HFFc6 (cell line): ENCODE measurements at regions not wholly inside any gene's neighbourhood (a gene's known extent, or its start where the extent isn't known, plus 50 kb on each side); places are given as distances from the start of the nearest gene placed in this dataset.

Experiments used
- DNase-seq: peaks from one replicate; pipeline ENCODE4 v3.0.0-alpha.2; 2018
- H3K27ac Mint-ChIP-seq: 2 replicates; pipeline ENCODE4 v1.8.0; 2020; ENCODE audit warnings: mild to moderate bottlenecking, mixed read lengths
- H3K27me3 Mint-ChIP-seq: 2 replicates; pipeline ENCODE4 v1.8.0; 2021; ENCODE audit warnings: mild to moderate bottlenecking, moderate library complexity, mixed read lengths; ENCODE audit not compliant: insufficient read depth
- H3K36me3 Mint-ChIP-seq: 2 replicates; pipeline ENCODE4 v1.8.0; 2021; ENCODE audit warnings: low read depth, mixed read lengths
- H3K4me1 Mint-ChIP-seq: 2 replicates; pipeline ENCODE4 v1.8.0; 2020; ENCODE audit warnings: low read depth, mixed read lengths
- H3K4me3 Mint-ChIP-seq: 2 replicates; pipeline ENCODE4 v1.8.0; 2020; ENCODE audit warnings: mild to moderate bottlenecking, moderate library complexity, mixed read lengths
- H3K9me3 Mint-ChIP-seq: 2 replicates; pipeline ENCODE4 v1.8.0; 2020; ENCODE audit warnings: mild to moderate bottlenecking, mixed read lengths
- TF ChIP-seq, protein P1 (sequence below): fragments of 200-600 bp; sonication (generic); IDR thresholded peaks from 2 replicates; pipeline ENCODE4 v1.5.0; 2021; ENCODE audit warnings: antibody characterized with exemption, mild to moderate bottlenecking

DNA sequence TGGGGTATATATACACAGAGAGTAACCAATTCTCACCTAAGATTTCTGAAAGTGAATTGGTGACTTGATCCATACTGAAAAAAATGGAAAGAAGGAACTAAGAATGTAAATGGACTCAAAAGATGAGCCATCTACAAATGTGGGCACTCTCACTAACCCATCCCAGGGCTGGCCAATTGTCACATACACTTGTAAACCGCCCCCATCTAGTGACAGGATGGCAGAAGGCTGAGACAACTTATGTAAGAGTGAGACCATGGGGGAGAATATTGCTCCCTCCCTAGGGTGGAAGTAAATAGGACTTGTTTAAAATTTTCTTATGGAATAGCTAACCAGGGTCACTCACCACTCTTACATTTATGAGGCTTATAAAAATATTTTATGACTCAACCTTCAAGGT is 377.1 kb upstream of the ISX start:
- Mint-ChIP-seq H3K4me3 (no peak overlapping the region), H3K36me3 (peaks cover 12% of the 10 kb centered on the region; the same call in 1 of the 2 replicates), H3K4me1 (no peaks in the 10 kb centered on the region), H3K9me3 (peaks cover 57% of the 10 kb centered on the region), H3K27ac (no peak overlapping the region), H3K27me3 (no peaks in the 10 kb centered on the region)
- DNase-seq = no peak
- TF ChIP-seq, protein P1, sequence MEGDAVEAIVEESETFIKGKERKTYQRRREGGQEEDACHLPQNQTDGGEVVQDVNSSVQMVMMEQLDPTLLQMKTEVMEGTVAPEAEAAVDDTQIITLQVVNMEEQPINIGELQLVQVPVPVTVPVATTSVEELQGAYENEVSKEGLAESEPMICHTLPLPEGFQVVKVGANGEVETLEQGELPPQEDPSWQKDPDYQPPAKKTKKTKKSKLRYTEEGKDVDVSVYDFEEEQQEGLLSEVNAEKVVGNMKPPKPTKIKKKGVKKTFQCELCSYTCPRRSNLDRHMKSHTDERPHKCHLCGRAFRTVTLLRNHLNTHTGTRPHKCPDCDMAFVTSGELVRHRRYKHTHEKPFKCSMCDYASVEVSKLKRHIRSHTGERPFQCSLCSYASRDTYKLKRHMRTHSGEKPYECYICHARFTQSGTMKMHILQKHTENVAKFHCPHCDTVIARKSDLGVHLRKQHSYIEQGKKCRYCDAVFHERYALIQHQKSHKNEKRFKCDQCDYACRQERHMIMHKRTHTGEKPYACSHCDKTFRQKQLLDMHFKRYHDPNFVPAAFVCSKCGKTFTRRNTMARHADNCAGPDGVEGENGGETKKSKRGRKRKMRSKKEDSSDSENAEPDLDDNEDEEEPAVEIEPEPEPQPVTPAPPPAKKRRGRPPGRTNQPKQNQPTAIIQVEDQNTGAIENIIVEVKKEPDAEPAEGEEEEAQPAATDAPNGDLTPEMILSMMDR = no peak

DNA sequence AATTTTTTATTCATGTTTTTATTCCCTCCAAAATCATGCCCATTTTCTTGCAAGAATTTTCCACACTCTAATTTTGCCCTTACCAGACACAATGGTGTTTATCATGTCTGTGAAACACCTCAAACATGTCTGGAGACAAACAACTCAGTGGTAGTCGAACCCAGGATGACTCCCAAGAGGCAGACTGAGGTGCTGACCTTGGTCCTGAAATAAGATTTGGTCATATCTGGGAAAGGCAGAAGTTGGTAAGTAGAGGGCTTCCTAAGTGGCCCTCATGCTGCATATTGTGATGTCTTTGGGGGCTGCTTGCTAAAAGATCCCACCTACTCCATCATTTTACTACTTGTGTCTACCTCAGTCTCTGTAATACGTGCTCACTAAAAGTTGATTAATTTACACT is 369.4 kb upstream of the ISX start:
- Mint-ChIP-seq H3K4me3 (no peak overlapping the region), H3K36me3 (peaks cover 4% of the 10 kb centered on the region; the same call in 1 of the 2 replicates), H3K9me3 (peaks cover 77% of the 10 kb centered on the region), H3K27ac (no peak overlapping the region), H3K4me1 (no peaks in the 10 kb centered on the region), H3K27me3 (no peaks in the 10 kb centered on the region)
- DNase-seq = no peak
- TF ChIP-seq, protein P1 = no peak

DNA sequence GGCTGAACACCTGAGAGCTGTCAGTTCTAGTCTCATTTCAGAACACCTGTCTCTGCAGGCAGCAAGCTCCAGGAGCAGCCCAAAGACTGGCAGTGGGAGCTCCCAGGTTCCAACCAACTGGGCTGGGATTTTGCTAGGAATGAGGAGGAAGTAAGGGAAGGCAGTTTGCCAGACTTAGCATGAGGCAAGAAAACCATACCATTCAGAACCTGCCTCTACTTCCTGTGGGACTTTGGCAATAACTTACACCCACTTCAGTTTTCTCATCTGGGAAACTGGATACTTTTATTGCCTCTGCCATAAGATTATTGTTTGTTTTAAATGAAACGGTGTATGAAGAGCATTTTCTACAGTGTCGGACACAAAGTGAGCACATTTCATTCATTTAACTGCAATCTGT is 363.7 kb upstream of the ISX start:
- peaks cover 65% of the 10 kb centered on the region for H3K9me3 Mint-ChIP-seq
- H3K27me3 Mint-ChIP-seq = no peaks in the 10 kb centered on the region
- no peak overlapping the region for H3K27ac Mint-ChIP-seq
- H3K4me3 Mint-ChIP-seq = no peak overlapping the region
- no peaks in the 10 kb centered on the region for H3K4me1 Mint-ChIP-seq
- peaks cover 4% of the 10 kb centered on the region; the same call in 1 of the 2 replicates for H3K36me3 Mint-ChIP-seq
- TF ChIP-seq, protein P1 = no peak
- DNase-seq = no peak

DNA sequence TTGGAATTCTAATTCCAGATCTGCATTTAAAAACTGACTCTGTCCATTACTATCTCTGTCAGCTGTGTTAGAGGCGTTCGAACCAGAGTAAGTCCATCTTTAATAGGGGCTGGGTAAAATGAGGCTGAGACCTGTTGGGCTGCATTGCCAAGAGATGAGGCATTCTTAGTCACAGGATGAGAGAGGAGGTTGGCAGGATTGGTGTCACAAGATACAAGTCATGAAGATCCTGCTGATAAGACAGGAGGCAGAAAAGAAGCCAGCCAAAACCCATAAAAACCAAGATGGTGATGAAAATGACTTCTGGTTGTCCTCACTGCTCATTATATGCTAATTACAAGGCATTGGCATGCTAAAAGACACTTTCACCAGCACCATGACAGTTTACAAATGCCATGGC is 356.3 kb upstream of the ISX start:
- H3K27me3 Mint-ChIP-seq = no peaks in the 10 kb centered on the region
- no peak overlapping the region for H3K4me3 Mint-ChIP-seq
- H3K36me3 Mint-ChIP-seq = no peaks in the 10 kb centered on the region
- DNase-seq = no peak
- H3K4me1 Mint-ChIP-seq = no peaks in the 10 kb centered on the region
- peaks cover 72% of the 10 kb centered on the region for H3K9me3 Mint-ChIP-seq
- TF ChIP-seq, protein P1 = no peak
- no peak overlapping the region for H3K27ac Mint-ChIP-seq

DNA sequence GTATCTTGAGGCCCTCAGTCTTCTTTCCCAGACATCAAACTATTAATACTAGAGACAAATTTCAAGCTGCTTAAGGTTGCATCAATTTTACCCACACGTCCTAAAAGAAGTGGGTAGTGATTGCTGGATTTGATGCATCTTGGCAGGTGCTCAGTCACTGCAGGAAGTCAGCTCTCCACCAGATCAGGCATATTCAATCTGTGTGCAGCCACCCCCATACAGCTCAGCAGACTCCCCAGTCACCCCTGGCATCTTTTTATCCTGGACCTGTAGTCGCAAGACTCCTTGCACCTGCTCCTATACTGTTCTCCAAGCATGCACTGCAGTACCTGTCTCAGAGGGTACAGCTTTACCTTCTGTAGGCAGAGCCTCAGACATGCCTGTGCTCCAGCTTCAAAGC is 343.1 kb upstream of the ISX start:
- Mint-ChIP-seq H3K27ac (no peak overlapping the region), H3K4me3 (no peak overlapping the region), H3K9me3 (peaks cover 76% of the 10 kb centered on the region), H3K4me1 (no peaks in the 10 kb centered on the region), H3K36me3 (peaks cover 11% of the 10 kb centered on the region; the same call in 1 of the 2 replicates), H3K27me3 (no peaks in the 10 kb centered on the region)
- DNase-seq = no peak
- TF ChIP-seq, protein P1 = no peak

DNA sequence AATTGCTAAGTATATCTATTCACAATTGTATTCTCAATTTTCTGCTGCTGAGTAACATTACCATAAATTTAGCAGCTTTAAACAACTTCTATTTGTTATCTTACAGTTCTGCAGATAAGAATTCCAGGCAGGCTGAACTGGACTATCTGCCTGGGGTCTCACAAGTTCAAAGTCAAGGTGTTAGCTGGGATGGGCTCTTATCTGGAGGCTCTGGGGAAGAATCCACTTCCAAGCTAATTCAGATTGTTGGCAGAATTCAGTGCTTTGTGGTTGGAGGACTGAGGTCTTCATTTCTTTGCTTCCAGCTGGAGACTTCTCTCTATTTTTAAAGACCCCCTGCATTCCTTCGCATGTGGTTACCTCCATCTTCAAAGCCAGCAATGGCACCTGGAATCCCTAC is 329.9 kb upstream of the ISX start:
- TF ChIP-seq, protein P1 = no peak
- no peak for DNase-seq
- no peak overlapping the region for H3K4me3 Mint-ChIP-seq
- 0 out of 2 replicates have a peak, but pooled peaks cover 7% of the 10 kb centered on the region for H3K36me3 Mint-ChIP-seq
- peaks cover 58% of the 10 kb centered on the region for H3K9me3 Mint-ChIP-seq
- H3K4me1 Mint-ChIP-seq = no peaks in the 10 kb centered on the region
- H3K27me3 Mint-ChIP-seq = no peaks in the 10 kb centered on the region
- no peak overlapping the region for H3K27ac Mint-ChIP-seq
